Endothelial cell of umbilical vein (primary cell): ENCODE measurements at regions not wholly inside any gene's neighbourhood (a gene's known extent, or its start where the extent isn't known, plus 50 kb on each side); places are given as distances from the start of the nearest gene placed in this dataset.

Experiments used
- BruUV-seq: library from RNA; stranded (reverse); fragments of 400-500 nt; replicated peaks from 2 replicates; lab custom pipeline; 2021; lab: Mats Ljungman, UMichigan
- CTCF ChIA-PET: fragments of 300-600, 350-600 bp; sonication (Branson Sonifier 250); formaldehyde crosslinking; loops from one replicate; lab custom pipeline; 2021; ENCODE audit warnings: antibody characterized with exemption, inconsistent platforms; lab: Charles Lee
- POLR2A ChIA-PET: fragments of 300-600, 350-600 bp; sonication (Branson Sonifier 250); formaldehyde crosslinking; loops from one replicate; lab custom pipeline; 2021; ENCODE audit warnings: antibody characterized with exemption, inconsistent platforms; lab: Charles Lee
- DNase-seq: peaks from one replicate; pipeline ENCODE4 v3.0.0-alpha.2; 2011; ENCODE audit warnings: low read depth, low spot score
- FAIRE-seq: peaks from 2 replicates; lab custom pipeline; 2011; peaks lifted over from hg19 to GRCh38; lab: Jason Lieb, UNC
- H2AFZ ChIP-seq: 2 replicates; pipeline ENCODE4 v1.6.0; 2012; ENCODE audit warnings: low read depth, low read length, control low read depth, inconsistent platforms
- H3K27ac ChIP-seq: 2 replicates; pipeline ENCODE4 v1.5.1; 2011; ENCODE audit warnings: low read depth, mild to moderate bottlenecking, control low read depth, low read length, moderate library complexity; ENCODE audit not compliant: insufficient read depth
- H3K27me3 ChIP-seq, 2 experiments: 2 replicates each; pipeline versions ENCODE4 v1.6.0 to v1.6.1; 2011; ENCODE audit warnings: low read length in 2 of 2, mixed read lengths in 1 of 2; ENCODE audit not compliant: control insufficient read depth in 2 of 2, insufficient read depth in 2 of 2
- H3K36me3 ChIP-seq, 2 experiments: 2 replicates in 1 of 2; 3 replicates in 1 of 2; pipeline ENCODE4 v1.5.1; 2011; ENCODE audit warnings: low read length in 2 of 2, mild to moderate bottlenecking in 1 of 2, moderate library complexity in 1 of 2; ENCODE audit not compliant: control insufficient read depth in 2 of 2, insufficient read depth in 2 of 2; ENCODE audit errors: extremely low read depth in 1 of 2
- H3K4me1 ChIP-seq: 3 replicates; pipeline ENCODE4 v1.5.1; 2011; ENCODE audit warnings: mild to moderate bottlenecking, low read length; ENCODE audit not compliant: control insufficient read depth, insufficient read depth; ENCODE audit errors: extremely low read depth
- H3K4me2 ChIP-seq: 2 replicates; pipeline ENCODE4 v1.6.1; 2011; ENCODE audit warnings: low read length, control low read depth, mixed read lengths; ENCODE audit not compliant: insufficient read depth
- H3K4me3 ChIP-seq, 3 experiments: fragments of 200-600 bp in 1 of 3; sonication (generic), shearing (Covaris generic) in 1 of 3; replicated peaks in 1 of 3; 2 replicates each; pipeline ENCODE4 v1.5.1; 2011 to 2016; ENCODE audit warnings: control low read depth in 3 of 3, low read length in 3 of 3, mild to moderate bottlenecking in 2 of 3, inconsistent platforms in 1 of 3, low read depth in 1 of 3, moderate library complexity in 1 of 3; ENCODE audit not compliant: insufficient read depth in 1 of 3
- H3K79me2 ChIP-seq: 2 replicates; pipeline ENCODE4 v1.6.0; 2012; ENCODE audit warnings: low read length, inconsistent platforms; ENCODE audit not compliant: control insufficient read depth, insufficient read depth
- H3K9ac ChIP-seq: replicated peaks from 2 replicates; pipeline ENCODE3; 2011; ENCODE audit warnings: low read length, control low read depth; ENCODE audit not compliant: insufficient read depth; ENCODE audit errors: extremely low read depth
- H3K9me1 ChIP-seq: replicated peaks from 3 replicates; pipeline ENCODE4 v1.6.0; 2011; ENCODE audit warnings: mild to moderate bottlenecking, low read length; ENCODE audit not compliant: control insufficient read depth, insufficient read depth; ENCODE audit errors: extremely low read depth
- H3K9me3 ChIP-seq: replicated peaks from 2 replicates; pipeline ENCODE4 v1.5.1; 2012; ENCODE audit warnings: low read length, inconsistent platforms; ENCODE audit not compliant: control insufficient read depth, insufficient read depth
- H4K20me1 ChIP-seq: replicated peaks from 2 replicates; pipeline ENCODE3; 2011; ENCODE audit warnings: mild to moderate bottlenecking, low read length; ENCODE audit not compliant: control insufficient read depth, insufficient read depth; ENCODE audit errors: extremely low read depth
- EZH2 ChIP-seq: IDR thresholded peaks from 2 replicates; pipeline ENCODE4 v1.6.1; 2012; ENCODE audit warnings: borderline replicate concordance, low read depth, mild to moderate bottlenecking, moderate library complexity, low read length, inconsistent platforms; ENCODE audit not compliant: severe bottlenecking
- FOS ChIP-seq: IDR thresholded peaks from 2 replicates; pipeline ENCODE4 v1.6.1; 2011; ENCODE audit warnings: mild to moderate bottlenecking, low read length, moderate library complexity, borderline replicate concordance; ENCODE audit not compliant: insufficient read depth
- GATA2 ChIP-seq: IDR thresholded peaks from 2 replicates; pipeline ENCODE4 v1.7.0; 2011; ENCODE audit warnings: low read depth, mild to moderate bottlenecking, moderate library complexity, mixed read lengths, low read length; ENCODE audit not compliant: insufficient read length, insufficient read depth
- JUN ChIP-seq: IDR thresholded peaks from 2 replicates; pipeline ENCODE4 v1.6.1; 2011; ENCODE audit warnings: borderline replicate concordance, low read depth; ENCODE audit not compliant: insufficient read length, insufficient read depth
- MAX ChIP-seq: IDR thresholded peaks from 2 replicates; pipeline ENCODE4 v1.6.1; 2011; ENCODE audit not compliant: insufficient read depth, insufficient read length
- MYC ChIP-seq: IDR thresholded peaks from one replicate; pipeline ENCODE4 v1.6.1; 2011; ENCODE audit warnings: mild to moderate bottlenecking, low read depth, low read length
- POLR2A ChIP-seq: IDR thresholded peaks from 2 replicates; pipeline ENCODE4 v1.6.1; 2012; ENCODE audit warnings: low read depth, mild to moderate bottlenecking, control low read depth, low read length
- POLR2AphosphoS5 ChIP-seq: IDR thresholded peaks from 2 replicates; pipeline ENCODE4 v1.6.1; 2012; ENCODE audit warnings: low read depth, mild to moderate bottlenecking, control low read depth, low read length, moderate library complexity; ENCODE audit not compliant: insufficient read depth
- dilution Hi-C: fragments of 300-500 bp; cut with MboI; formaldehyde crosslinking; loops from one replicate; pipeline ENCODE4 v1.15.0; 2019; ENCODE audit warnings: low sequenced_read_pairs; ENCODE audit not compliant: extremely low pct_ligation_motif_present
- intact Hi-C: fragments of 100-400 bp; cut with micrococcal nuclease; formaldehyde crosslinking; loops from one replicate; pipeline ENCODE4 v1.10.0; 2022
- TF ChIP-seq, protein P1 (sequence below), 2 donors: IDR thresholded peaks; 1 replicate in 1 of 2; 2 replicates in 1 of 2; pipeline ENCODE4 v1.5.1; 2011; ENCODE audit warnings: low read length in 2 of 2, mild to moderate bottlenecking in 2 of 2, moderate library complexity in 2 of 2, control low read depth in 1 of 2, inconsistent platforms in 1 of 2, low read depth in 1 of 2; ENCODE audit not compliant: insufficient read depth in 1 of 2; ENCODE audit errors: extremely low read depth in 1 of 2

DNA sequence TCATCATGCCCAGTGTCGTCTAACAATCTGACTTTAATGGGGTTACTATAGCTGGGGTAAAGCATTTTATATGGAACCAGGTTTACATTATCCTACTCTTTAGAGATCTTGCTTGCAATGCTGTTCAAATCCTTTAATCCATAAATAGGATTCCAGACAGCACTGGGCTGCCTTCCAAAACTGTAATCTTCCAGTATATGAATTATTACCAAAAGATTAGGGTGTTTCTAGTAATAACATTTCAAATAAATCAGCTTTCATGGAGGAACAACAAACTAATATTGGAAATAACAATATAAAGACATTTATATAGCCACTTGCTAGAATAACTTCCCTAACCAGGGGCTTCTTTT is 88.6 kb upstream of the PLXNA2 start:
- CTCF ChIA-PET = interaction anchor here (0.6 kb wide), 1 partner anchor 18 kb away, joined by 3 read pairs; no protein-coding TSS in a partner anchor

More for the DNA sequence above, 88.6 kb upstream of the PLXNA2 start:
- Histone ChIP-seq H4K20me1 (no peaks in the 10 kb centered on the region), H3K27me3 (peaks cover 0 to 6% of the 10 kb centered on the region in 2 experiments), H3K27ac (no peak overlapping the region), H2AFZ (no peak overlapping the region), H3K9ac (no peak overlapping the region), H3K79me2 (no peaks in the 10 kb centered on the region), H3K4me3 (no peak overlapping the region), H3K4me2 (no peak overlapping the region), H3K9me1 (no peaks in the 10 kb centered on the region), H3K9me3 (no peaks in the 10 kb centered on the region), H3K4me1 (no peaks in the 10 kb centered on the region), H3K36me3 (no peaks in the 10 kb centered on the region)
- intact Hi-C loops (no loop called here), dilution Hi-C loops (no loop called here)
- BruUV-seq = no TSS peak
- DNase-seq (no peak), FAIRE-seq (no peak)
- POLR2A ChIA-PET = no interaction called here
- TF ChIP-seq JUN (no peak), MAX (no peak), FOS (no peak), GATA2 (no peak), MYC (no peak), POLR2A (no peak), EZH2 (no peak), POLR2AphosphoS5 (no peak)
- TF ChIP-seq, protein P1, sequence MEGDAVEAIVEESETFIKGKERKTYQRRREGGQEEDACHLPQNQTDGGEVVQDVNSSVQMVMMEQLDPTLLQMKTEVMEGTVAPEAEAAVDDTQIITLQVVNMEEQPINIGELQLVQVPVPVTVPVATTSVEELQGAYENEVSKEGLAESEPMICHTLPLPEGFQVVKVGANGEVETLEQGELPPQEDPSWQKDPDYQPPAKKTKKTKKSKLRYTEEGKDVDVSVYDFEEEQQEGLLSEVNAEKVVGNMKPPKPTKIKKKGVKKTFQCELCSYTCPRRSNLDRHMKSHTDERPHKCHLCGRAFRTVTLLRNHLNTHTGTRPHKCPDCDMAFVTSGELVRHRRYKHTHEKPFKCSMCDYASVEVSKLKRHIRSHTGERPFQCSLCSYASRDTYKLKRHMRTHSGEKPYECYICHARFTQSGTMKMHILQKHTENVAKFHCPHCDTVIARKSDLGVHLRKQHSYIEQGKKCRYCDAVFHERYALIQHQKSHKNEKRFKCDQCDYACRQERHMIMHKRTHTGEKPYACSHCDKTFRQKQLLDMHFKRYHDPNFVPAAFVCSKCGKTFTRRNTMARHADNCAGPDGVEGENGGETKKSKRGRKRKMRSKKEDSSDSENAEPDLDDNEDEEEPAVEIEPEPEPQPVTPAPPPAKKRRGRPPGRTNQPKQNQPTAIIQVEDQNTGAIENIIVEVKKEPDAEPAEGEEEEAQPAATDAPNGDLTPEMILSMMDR (IDR thresholded peaks at IDR 0.05; ENCODE audit: extremely low read depth in 1 of 2, insufficient read depth in 1 of 2, low read depth in 1 of 2, low read length in 2 of 2) = no peak
